IMR-90 (cell line): ENCODE measurements at regions not wholly inside any gene's neighbourhood (a gene's known extent, or its start where the extent isn't known, plus 50 kb on each side); places are given as distances from the start of the nearest gene placed in this dataset.

Source experiments
- CTCF ChIP-seq: conservative IDR thresholded peaks from 2 replicates; pipeline ENCODE4 v1.5.1; 2012; ENCODE audit warnings: mild to moderate bottlenecking, low read depth, low read length, improper control_type of control experiment
- MAFK ChIP-seq: IDR thresholded peaks from 2 replicates; pipeline ENCODE4 v1.6.1; 2012; ENCODE audit warnings: low read depth, low read length, improper control_type of control experiment

GRCh38 chr12:107541001-107541705, 144.4 kb upstream of the PWP1 start:
- TF ChIP-seq CTCF (no peak), MAFK (no peak)
